IPS-18c (cell line): ENCODE measurements at regions not wholly inside any gene's neighbourhood (a gene's known extent, or its start where the extent isn't known, plus 50 kb on each side); places are given as distances from the start of the nearest gene placed in this dataset.

Source experiments
- H3K4me3 ChIP-seq: 2 replicates; pipeline ENCODE4 v1.7.0; 2013; ENCODE audit warnings: low read depth, mild to moderate bottlenecking, low read length, moderate library complexity; ENCODE audit not compliant: insufficient read depth
- H3K9me3 ChIP-seq: one replicate; pipeline ENCODE4 v1.6.1; 2013; ENCODE audit warnings: mild to moderate bottlenecking, low read length, moderate library complexity; ENCODE audit not compliant: control insufficient read depth, insufficient read depth

DNA sequence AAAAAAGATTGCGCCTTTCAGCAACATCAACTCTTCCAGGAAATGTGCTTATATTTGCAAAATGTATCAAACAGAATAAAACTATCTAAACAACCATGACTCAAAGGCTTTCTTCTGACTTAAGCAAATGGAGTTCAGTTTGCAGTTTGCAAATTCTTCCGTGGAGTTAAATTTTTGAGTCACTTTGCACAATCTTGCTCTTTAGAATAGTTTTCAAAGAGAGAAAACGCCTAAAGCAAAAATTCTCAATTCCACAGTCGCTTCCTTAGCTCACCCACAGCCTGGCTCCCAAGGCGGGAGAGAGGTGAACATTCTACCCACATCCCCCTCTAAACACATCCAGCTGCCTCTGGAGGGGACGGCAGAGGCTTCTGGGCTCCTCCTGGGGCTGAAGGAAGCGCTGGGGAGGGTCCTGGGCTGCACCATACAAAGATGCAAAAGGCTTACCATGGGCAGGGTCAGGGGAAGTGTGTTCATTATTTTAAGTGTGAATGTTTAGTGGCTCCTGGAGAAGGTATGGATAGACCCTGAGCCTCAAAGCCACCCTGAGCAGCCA, 1487.3 kb downstream of the TBC1D22A start:
- Histone ChIP-seq H3K9me3 (no peaks in the 10 kb centered on the region), H3K4me3 (no peak overlapping the region)

DNA sequence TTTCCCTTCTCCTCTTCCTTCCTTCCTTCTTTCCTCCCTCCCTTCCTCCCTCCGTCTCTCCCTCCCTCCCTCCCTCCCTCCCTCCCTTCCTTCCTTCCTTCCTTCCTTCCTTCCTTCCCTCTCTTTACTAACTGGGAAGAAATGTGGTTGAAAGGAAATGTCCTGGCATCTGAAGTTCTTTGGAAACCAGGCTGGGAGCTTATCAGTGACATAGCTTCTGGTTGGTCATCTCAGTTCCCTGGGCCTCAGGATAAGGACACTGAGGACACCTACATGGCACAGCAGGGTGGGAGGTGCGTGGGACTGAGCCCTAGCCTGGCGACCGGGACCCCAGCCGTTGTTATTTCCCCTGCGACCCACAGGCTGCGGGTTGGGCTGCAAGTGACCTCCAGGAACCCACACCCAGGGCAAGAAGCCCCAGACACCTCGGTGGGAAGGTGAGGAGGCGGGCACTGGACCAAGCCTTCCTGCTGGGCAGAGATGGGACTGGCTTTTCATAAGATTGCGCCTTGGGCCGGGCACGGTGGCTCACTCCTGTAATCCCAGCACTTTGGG, 1486.5 kb downstream of the TBC1D22A start:
- Histone ChIP-seq H3K9me3 (no peaks in the 10 kb centered on the region), H3K4me3 (no peak overlapping the region)

GRCh38 chr22:48247829-48248228, 1485.4 kb downstream of the TBC1D22A start:
- Histone ChIP-seq H3K4me3 (no peak overlapping the region), H3K9me3 (no peaks in the 10 kb centered on the region)

DNA sequence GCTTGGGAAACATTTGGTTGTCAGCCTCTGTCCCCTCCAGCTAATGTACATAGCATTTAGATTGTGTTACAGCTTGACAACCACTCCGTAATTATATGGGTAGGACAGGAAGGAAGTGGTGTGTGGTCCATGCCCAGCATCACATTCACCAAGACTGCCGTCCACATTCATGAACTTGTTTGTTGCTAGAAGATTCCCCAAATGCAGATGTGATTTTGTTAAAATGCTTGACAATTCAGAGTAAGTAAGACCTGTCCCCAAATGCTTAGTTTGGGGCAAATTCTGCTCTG, 1482.7 kb downstream of the TBC1D22A start:
- no peak overlapping the region for H3K4me3 ChIP-seq
- no peaks in the 10 kb centered on the region for H3K9me3 ChIP-seq

DNA sequence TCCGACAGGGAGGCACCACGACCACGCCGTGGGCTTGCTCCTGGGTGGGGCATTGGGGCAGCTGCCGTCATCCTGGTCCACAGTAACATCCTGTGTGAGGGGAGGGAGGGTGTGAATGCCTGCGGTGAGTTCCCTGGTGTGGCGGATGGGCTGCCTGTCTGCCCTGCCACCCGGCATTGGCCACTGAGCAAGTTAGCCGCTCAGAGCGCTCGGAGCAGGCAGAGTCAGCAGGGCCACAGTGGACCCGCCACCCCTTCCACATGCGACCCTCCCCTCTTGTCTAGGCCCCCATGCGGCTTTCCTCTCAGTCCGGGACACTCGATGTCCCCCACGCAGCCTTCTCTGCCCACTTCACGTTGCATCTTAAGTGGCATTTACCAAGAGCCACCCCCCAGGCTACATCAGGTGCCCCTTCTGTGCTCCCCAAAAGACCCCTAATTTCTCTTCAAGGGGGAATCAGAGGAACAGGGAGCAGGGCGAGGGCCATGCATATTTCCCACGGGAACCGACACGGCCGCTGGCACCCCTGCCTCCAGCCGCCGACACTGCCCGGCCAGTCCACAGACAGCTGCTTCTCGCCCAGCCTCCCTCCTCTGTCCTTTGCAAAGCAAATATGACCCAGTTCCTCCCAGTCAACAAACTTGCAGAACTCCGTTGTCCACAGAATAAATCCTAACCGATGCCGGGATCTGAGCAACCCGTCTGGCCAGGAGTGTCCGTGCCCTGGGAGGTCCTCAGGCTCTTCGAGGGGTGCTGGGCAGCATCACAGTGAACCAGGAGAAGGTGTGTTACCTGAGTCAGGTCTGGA, 1482.1 kb downstream of the TBC1D22A start:
- H3K4me3 ChIP-seq: no peak overlapping the region
- no peaks in the 10 kb centered on the region for H3K9me3 ChIP-seq

DNA sequence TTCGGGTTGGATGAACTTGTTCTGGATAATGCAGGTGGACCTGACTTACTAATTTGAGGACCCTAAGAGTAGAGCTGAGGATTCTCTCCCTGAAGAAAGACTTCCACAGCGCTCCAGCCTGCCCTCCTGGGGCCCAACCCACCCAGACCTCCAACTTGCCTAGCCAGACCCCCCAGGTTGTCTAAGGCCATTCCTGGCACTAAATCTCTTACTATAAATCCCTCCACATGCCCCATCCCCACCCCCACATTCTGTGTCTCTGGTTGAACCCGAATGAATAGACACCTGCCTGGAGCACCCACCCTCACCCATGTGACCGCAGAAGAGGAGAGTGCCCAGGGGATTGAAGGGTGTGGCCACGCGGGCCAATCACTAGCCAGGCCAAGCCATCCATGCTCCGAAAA, 1480.0 kb downstream of the TBC1D22A start:
- Histone ChIP-seq H3K9me3 (no peaks in the 10 kb centered on the region), H3K4me3 (no peak overlapping the region)

DNA sequence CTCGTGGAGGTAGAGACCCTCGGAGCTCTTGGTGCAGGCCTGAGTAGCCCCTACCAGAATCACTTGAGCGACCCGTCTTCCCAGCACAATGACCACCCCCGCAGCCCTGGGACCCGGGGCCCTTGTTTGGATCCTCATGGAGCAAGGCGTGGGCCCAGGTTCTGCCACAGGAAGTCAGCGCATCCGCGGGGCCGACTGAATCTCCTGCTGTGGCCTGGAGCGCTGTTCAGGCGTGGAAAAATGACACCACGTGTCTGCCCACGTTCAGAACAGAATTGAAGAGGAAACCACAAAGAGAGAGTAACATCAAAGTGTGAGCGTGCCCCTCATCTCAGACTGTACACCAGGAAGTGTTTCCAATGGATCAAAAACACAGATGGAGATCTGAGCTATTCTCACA, 1479.2 kb downstream of the TBC1D22A start:
- Histone ChIP-seq H3K4me3 (no peak overlapping the region), H3K9me3 (no peaks in the 10 kb centered on the region)

- Histone ChIP-seq H3K9me3 (no peaks in the 10 kb centered on the region), H3K4me3 (no peak overlapping the region)
These were observed 1478.4 kb downstream of the TBC1D22A start for GRCh38 chr22:48240935-48241230.

DNA sequence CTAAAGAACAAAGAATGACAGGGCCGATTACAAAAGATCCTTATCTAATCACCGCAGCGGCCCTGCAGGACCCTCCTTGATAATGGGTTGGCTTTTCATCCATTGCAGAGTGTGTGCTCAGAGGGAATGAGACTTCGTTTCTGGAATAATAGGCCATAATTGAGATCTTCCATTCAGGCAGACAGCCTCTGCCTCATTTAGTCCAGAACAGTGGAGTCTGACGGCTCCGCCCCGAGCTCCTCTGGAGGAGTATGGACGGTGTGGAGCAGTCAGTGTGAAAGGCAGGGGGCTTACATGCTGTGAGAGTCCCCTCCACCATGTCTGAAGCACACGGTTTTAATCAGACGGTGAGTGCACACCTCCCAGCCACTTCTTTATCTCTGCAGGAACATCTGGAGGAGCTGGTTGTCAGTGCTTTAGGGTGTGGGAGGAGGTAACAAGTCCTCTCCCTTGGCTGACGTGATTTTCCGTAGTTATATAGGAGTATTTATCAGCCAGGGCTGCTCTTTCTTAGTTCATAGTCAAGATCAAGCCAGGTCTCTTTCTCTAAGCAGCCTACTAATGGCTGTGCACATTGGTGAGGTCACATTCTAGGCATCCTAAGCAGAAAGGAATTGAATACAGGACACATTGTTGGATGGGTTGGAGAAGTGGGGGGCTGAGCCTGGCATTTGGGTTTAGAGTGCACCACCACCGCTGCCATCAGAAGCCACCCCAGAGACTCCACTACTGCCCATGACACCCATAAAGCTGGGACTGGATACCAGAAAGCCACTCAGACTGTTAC, 1477.9 kb downstream of the TBC1D22A start:
- H3K9me3 ChIP-seq: no peaks in the 10 kb centered on the region

GRCh38 chr22:48239461-48240147, 1477.2 kb downstream of the TBC1D22A start:
- H3K4me3 ChIP-seq: no peak overlapping the region
- no peaks in the 10 kb centered on the region for H3K9me3 ChIP-seq

More for the DNA sequence above, 1477.9 kb downstream of the TBC1D22A start:
- H3K4me3 ChIP-seq: no peak overlapping the region

DNA sequence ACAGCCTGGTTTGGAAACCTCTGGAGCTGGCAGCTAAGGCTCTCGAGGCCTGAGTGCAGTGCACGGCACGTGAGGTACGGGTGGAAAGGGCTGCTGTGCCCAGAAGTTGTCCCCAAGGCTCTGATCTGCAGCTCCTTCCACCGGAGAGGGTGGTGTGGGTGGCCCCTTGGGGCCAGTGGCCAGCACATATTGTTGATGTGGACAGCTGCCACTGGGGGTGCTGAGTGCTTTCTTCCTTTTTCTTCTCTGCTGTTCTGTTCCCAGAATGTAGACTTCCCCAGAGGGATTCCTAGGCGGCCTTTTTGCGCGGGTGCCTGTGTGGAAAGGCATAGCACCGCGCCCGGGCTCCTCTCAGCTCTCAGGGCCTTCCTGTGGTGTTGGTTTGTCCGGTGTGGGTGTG, 1476.5 kb downstream of the TBC1D22A start:
- H3K4me3 ChIP-seq: no peak overlapping the region
- peaks cover 2% of the 10 kb centered on the region for H3K9me3 ChIP-seq

DNA sequence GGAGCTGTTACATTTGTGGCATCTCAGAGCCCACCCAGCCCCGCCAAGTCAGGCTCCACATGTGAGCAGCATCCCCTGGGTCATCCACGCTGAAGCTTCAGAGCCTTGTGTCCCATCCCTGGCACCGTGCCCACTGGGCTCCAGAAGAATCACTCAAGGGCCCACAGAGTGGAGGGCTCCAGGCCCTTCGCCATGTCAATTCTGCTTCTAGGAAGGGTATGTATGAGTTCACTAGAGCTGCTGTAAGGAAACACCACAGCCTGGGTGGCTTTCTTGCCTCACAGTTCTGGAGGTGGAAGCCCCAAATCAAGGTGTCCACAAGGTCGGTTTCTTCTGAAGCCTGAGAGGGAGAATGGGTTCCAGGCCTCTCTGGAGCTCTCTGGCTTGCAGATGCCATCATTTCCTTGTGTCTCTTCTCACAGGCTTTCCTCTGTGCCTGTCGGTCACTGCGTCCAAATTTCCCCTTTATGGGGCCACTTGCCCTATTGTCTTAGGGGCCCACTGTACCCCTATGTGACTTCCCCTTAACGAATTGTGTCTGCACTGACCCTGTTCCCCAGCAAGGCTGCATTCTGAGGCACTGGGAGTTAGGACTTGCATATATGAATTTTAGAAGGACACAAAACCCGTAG, 1476.0 kb downstream of the TBC1D22A start:
- Histone ChIP-seq H3K4me3 (no peak overlapping the region), H3K9me3 (peaks cover 2% of the 10 kb centered on the region)

- peaks cover 2% of the 10 kb centered on the region for H3K9me3 ChIP-seq
These were observed 1475.2 kb downstream of the TBC1D22A start for GRCh38 chr22:48237466-48238283.

GRCh38 chr22:48236261-48236660, 1473.8 kb downstream of the TBC1D22A start:
- Histone ChIP-seq H3K9me3 (peaks cover 2% of the 10 kb centered on the region), H3K4me3 (no peak overlapping the region)

More at GRCh38 chr22:48237466-48238283, 1475.2 kb downstream of the TBC1D22A start:
- H3K4me3 ChIP-seq: no peak overlapping the region

GRCh38 chr22:48235744-48236143, 1473.3 kb downstream of the TBC1D22A start:
- Histone ChIP-seq H3K9me3 (peaks cover 2% of the 10 kb centered on the region), H3K4me3 (no peak overlapping the region)

DNA sequence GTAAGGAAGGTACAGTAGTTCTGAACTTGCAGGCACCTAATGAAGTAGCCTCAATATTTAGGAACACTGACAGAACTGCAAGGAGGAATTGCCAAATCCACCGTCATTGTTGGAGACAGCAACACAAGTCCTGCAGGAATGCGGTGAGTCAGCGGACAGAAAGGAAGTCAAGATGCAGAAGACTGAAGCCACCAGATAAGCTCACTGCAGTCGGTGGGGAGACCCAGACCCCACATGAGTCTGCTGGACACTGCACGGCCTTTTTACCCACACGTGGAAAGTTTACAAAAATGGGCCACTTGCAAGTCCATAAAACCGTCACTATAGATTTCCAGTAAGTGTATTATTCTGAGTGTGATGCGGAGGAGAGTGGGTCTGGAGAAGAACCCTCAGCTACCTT, 1471.6 kb downstream of the TBC1D22A start:
- H3K4me3 ChIP-seq: no peak overlapping the region
- H3K9me3 ChIP-seq: peaks cover 2% of the 10 kb centered on the region
